GM23338 (cell line): ENCODE measurements at regions not wholly inside any gene's neighbourhood (a gene's known extent, or its start where the extent isn't known, plus 50 kb on each side); places are given as distances from the start of the nearest gene placed in this dataset.

ENCODE experiments used
- ATAC-seq: fragments of 200-7000 bp; cut with Tn5 transposase; 3 replicates; pipeline ENCODE4 v1.9.1; 2020
- DNase-seq: peaks from one replicate; pipeline ENCODE4 v3.0.0-alpha.2; 2015; ENCODE audit warnings: low spot score
- H2AFZ ChIP-seq: fragments of 200-600 bp; sonication (generic); 2 replicates; pipeline ENCODE4 v1.8.0; 2016; ENCODE audit warnings: antibody characterized with exemption, mild to moderate bottlenecking, moderate library complexity
- H3F3A ChIP-seq: fragments of 200-600 bp; sonication (generic); replicated peaks from 2 replicates; pipeline ENCODE4 v1.8.0; 2017; ENCODE audit warnings: antibody characterized with exemption, mixed run types, low read depth
- H3K27ac ChIP-seq: fragments of 200-600 bp; sonication (generic); 2 replicates; pipeline ENCODE4 v1.6.1; 2016; ENCODE audit warnings: low read depth
- H3K27me3 ChIP-seq: fragments of 200-600 bp; sonication (generic); 2 replicates; pipeline ENCODE4 v1.8.0; 2016; ENCODE audit warnings: mild to moderate bottlenecking, mixed run types, moderate library complexity; ENCODE audit not compliant: insufficient read depth
- H3K36me3 ChIP-seq: fragments of 200-600 bp; sonication (generic); 2 replicates; pipeline ENCODE4 v1.8.0; 2016; ENCODE audit warnings: mild to moderate bottlenecking; ENCODE audit not compliant: insufficient read depth
- H3K4me1 ChIP-seq: fragments of 200-600 bp; sonication (generic); 2 replicates; pipeline ENCODE4 v1.8.0; 2016; ENCODE audit warnings: mild to moderate bottlenecking, moderate library complexity; ENCODE audit not compliant: insufficient read depth
- H3K4me2 ChIP-seq: fragments of 200-600 bp; sonication (generic); 2 replicates; pipeline ENCODE4 v1.7.1; 2017; ENCODE audit warnings: mixed run types
- H3K4me3 ChIP-seq: fragments of 200-600 bp; sonication (generic); 2 replicates; pipeline ENCODE4 v1.6.1; 2016; ENCODE audit warnings: mixed run types
- H3K79me2 ChIP-seq: fragments of 200-600 bp; sonication (generic); replicated peaks from 2 replicates; pipeline ENCODE4 v1.8.0; 2017; ENCODE audit warnings: mild to moderate bottlenecking; ENCODE audit not compliant: insufficient read depth
- H3K9me2 ChIP-seq: fragments of 200-600 bp; sonication (generic); 2 replicates; pipeline ENCODE4 v1.8.0; 2017; ENCODE audit not compliant: insufficient read depth
- H4K20me1 ChIP-seq: fragments of 200-600 bp; sonication (generic); replicated peaks from 2 replicates; pipeline ENCODE4 v1.8.0; 2017; ENCODE audit warnings: mild to moderate bottlenecking; ENCODE audit not compliant: insufficient read depth
- H3K27ac Mint-ChIP-seq: 2 replicates; pipeline ENCODE4 v1.8.0; 2020; ENCODE audit warnings: inconsistent platforms, mild to moderate bottlenecking, moderate library complexity, mixed read lengths
- H3K27me3 Mint-ChIP-seq: 3 replicates; pipeline ENCODE4 v1.8.0; 2022; ENCODE audit warnings: low read depth, mild to moderate bottlenecking, moderate library complexity, mixed read lengths, inconsistent platforms; ENCODE audit not compliant: insufficient read depth, poor library complexity
- H3K36me3 Mint-ChIP-seq: 3 replicates; pipeline ENCODE4 v1.8.0; 2021; ENCODE audit warnings: low read depth, mild to moderate bottlenecking, inconsistent platforms, moderate library complexity, mixed read lengths
- H3K4me1 Mint-ChIP-seq: 3 replicates; pipeline ENCODE4 v1.8.0; 2020; ENCODE audit warnings: mild to moderate bottlenecking, inconsistent platforms, mixed read lengths
- H3K4me3 Mint-ChIP-seq: 3 replicates; pipeline ENCODE4 v1.8.0; 2021; ENCODE audit warnings: moderate library complexity, mild to moderate bottlenecking, inconsistent platforms, mixed read lengths
- H3K9me3 Mint-ChIP-seq: 3 replicates; pipeline ENCODE4 v1.8.0; 2020; ENCODE audit warnings: moderate library complexity, mild to moderate bottlenecking, inconsistent platforms, mixed read lengths
- CREB1 ChIP-seq: fragments of 250-450 bp; sonication (Bioruptor Pico); IDR thresholded peaks from 2 replicates; pipeline ENCODE4 v1.5.0; 2020; ENCODE audit warnings: low read depth, mild to moderate bottlenecking, moderate library complexity
- EZH2 ChIP-seq: fragments of 200-600 bp; sonication (generic); IDR thresholded peaks from one replicate; pipeline ENCODE4 v1.8.0; 2017; ENCODE audit warnings: antibody characterized with exemption, mild to moderate bottlenecking, low read depth; ENCODE audit not compliant: unreplicated experiment
- EZH2phosphoT487 ChIP-seq: fragments of 200-600 bp; sonication (generic); IDR thresholded peaks from one replicate; pipeline ENCODE4 v1.8.1; 2018; ENCODE audit warnings: antibody characterized with exemption; ENCODE audit not compliant: unreplicated experiment
- NANOG ChIP-seq: IDR thresholded peaks from 2 replicates; pipeline ENCODE4 v1.6.1; 2016; ENCODE audit warnings: antibody characterized with exemption, borderline replicate concordance
- POLR2AphosphoS5 ChIP-seq: IDR thresholded peaks from 2 replicates; pipeline ENCODE4 v1.6.1; 2016; ENCODE audit warnings: antibody characterized with exemption, low read depth
- REST ChIP-seq: IDR thresholded peaks from one replicate; pipeline ENCODE4 v1.6.1; 2018; ENCODE audit warnings: antibody characterized with exemption; ENCODE audit not compliant: unreplicated experiment
- STAT1 ChIP-seq: IDR thresholded peaks from one replicate; pipeline ENCODE4 v1.6.1; 2016; ENCODE audit warnings: antibody characterized with exemption; ENCODE audit not compliant: unreplicated experiment
- ZNF331 ChIP-seq: fragments of 250-450 bp; sonication (Bioruptor Pico); IDR thresholded peaks from 2 replicates; pipeline ENCODE4 v1.5.0; 2020; ENCODE audit warnings: low read depth, mild to moderate bottlenecking, moderate library complexity
- TF ChIP-seq, protein P1 (sequence below), 2 experiments: fragments of 200-600 bp in 1 of 2; sonication (generic) in 1 of 2; conservative IDR thresholded peaks; 2 replicates each; pipeline versions ENCODE4 v1.5.1 to v1.6.1; 2016 to 2017; ENCODE audit warnings: antibody characterized with exemption in 2 of 2, low read depth in 2 of 2, mild to moderate bottlenecking in 2 of 2, moderate library complexity in 1 of 2
- TF ChIP-seq, protein P2 (sequence below): fragments of 250-450 bp; sonication (Bioruptor Pico); IDR thresholded peaks from 2 replicates; pipeline ENCODE4 v1.5.0; 2020; ENCODE audit warnings: mild to moderate bottlenecking, moderate library complexity

DNA sequence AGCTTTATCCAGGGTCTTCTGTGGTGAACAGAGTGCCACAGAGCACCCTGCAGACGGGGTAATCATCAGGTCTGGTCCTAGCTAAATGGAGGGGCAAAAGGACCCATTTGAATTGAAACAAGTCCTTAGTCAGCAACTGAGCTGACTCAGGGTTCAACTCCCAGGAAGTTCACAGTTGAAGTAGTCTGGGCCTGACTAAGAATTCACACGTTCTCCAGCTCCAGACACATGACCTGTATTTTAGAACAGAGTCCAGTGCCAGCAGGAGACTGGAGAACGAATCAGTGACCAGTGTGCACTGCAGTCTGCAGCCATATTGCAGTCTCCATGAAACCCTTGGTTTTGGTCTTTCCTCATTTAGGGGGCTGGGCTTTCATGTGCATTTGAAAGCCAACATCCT, 85.2 kb downstream of the ELOVL4 start:
- no peak overlapping the region for H3K27ac Mint-ChIP-seq
- Histone ChIP-seq H3K4me3 (no peak overlapping the region), H3K4me1 (no peaks in the 10 kb centered on the region), H3K79me2 (no peaks in the 10 kb centered on the region), H2AFZ (peak overlapping the region; percentile 76; the same call in 1 of the 2 replicates), H3F3A (no peaks in the 10 kb centered on the region), H3K9me2 (no peaks in the 10 kb centered on the region), H3K36me3 (no peaks in the 10 kb centered on the region), H3K27ac (no peak overlapping the region), H3K4me2 (no peak overlapping the region), H4K20me1 (no peaks in the 10 kb centered on the region), H3K27me3 (no peaks in the 10 kb centered on the region)
- no peaks in the 10 kb centered on the region for H3K9me3 Mint-ChIP-seq
- no peaks in the 10 kb centered on the region; the same call in 2 of the 3 replicates for H3K4me1 Mint-ChIP-seq
- DNase-seq (no peak), ATAC-seq (no peak)
- no peak overlapping the region for H3K4me3 Mint-ChIP-seq
- H3K36me3 Mint-ChIP-seq = no peaks in the 10 kb centered on the region
- no peak for TF ChIP-seq POLR2AphosphoS5
- H3K27me3 Mint-ChIP-seq = peaks cover 1% of the 10 kb centered on the region

DNA sequence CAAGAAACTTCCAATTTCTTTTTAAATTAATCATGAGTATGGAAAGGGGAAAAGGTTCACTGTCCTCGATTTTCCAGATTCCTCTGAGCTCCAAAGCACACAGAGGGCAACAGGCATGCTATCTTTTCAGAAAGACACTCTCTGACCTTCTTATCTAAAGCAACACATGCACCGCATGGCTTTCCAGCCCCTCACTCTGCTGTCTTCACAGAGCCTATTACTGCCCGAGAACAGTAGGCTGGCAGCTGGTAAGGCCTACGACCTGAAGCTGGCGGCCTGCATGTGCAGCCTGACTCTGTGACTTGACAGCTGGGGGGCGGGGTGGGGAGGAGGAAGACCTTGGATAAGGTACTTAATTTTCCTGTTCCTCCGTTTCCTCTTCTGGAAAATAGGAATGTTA, 86.3 kb downstream of the ELOVL4 start:
- DNase-seq = no peak
- no peak overlapping the region for H3K27ac Mint-ChIP-seq
- Histone ChIP-seq H3F3A (no peaks in the 10 kb centered on the region), H3K27me3 (no peaks in the 10 kb centered on the region), H2AFZ (no peak overlapping the region), H4K20me1 (no peaks in the 10 kb centered on the region), H3K79me2 (no peaks in the 10 kb centered on the region), H3K27ac (no peak overlapping the region), H3K9me2 (no peaks in the 10 kb centered on the region), H3K36me3 (no peaks in the 10 kb centered on the region), H3K4me3 (no peak overlapping the region), H3K4me2 (no peak overlapping the region), H3K4me1 (no peaks in the 10 kb centered on the region)
- H3K4me1 Mint-ChIP-seq = no peaks in the 10 kb centered on the region
- H3K4me3 Mint-ChIP-seq = no peak overlapping the region
- peaks cover 1% of the 10 kb centered on the region for H3K27me3 Mint-ChIP-seq
- ATAC-seq = no peak
- no peaks in the 10 kb centered on the region for H3K36me3 Mint-ChIP-seq
- H3K9me3 Mint-ChIP-seq = no peaks in the 10 kb centered on the region
- no peak for TF ChIP-seq ZNF331 (CRISPR knock-in tag)
- no peak for TF ChIP-seq NANOG
- TF ChIP-seq, protein P1, sequence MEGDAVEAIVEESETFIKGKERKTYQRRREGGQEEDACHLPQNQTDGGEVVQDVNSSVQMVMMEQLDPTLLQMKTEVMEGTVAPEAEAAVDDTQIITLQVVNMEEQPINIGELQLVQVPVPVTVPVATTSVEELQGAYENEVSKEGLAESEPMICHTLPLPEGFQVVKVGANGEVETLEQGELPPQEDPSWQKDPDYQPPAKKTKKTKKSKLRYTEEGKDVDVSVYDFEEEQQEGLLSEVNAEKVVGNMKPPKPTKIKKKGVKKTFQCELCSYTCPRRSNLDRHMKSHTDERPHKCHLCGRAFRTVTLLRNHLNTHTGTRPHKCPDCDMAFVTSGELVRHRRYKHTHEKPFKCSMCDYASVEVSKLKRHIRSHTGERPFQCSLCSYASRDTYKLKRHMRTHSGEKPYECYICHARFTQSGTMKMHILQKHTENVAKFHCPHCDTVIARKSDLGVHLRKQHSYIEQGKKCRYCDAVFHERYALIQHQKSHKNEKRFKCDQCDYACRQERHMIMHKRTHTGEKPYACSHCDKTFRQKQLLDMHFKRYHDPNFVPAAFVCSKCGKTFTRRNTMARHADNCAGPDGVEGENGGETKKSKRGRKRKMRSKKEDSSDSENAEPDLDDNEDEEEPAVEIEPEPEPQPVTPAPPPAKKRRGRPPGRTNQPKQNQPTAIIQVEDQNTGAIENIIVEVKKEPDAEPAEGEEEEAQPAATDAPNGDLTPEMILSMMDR (conservative IDR thresholded peaks at IDR 0.05; ENCODE audit: low read depth in 2 of 2) = no peak
- TF ChIP-seq POLR2AphosphoS5 = no peak
- TF ChIP-seq STAT1 = no peak
- TF ChIP-seq CREB1 (CRISPR knock-in tag) = no peak
- no peak for TF ChIP-seq EZH2phosphoT487
- TF ChIP-seq REST = no peak
- no peak for TF ChIP-seq EZH2
- TF ChIP-seq, protein P2, sequence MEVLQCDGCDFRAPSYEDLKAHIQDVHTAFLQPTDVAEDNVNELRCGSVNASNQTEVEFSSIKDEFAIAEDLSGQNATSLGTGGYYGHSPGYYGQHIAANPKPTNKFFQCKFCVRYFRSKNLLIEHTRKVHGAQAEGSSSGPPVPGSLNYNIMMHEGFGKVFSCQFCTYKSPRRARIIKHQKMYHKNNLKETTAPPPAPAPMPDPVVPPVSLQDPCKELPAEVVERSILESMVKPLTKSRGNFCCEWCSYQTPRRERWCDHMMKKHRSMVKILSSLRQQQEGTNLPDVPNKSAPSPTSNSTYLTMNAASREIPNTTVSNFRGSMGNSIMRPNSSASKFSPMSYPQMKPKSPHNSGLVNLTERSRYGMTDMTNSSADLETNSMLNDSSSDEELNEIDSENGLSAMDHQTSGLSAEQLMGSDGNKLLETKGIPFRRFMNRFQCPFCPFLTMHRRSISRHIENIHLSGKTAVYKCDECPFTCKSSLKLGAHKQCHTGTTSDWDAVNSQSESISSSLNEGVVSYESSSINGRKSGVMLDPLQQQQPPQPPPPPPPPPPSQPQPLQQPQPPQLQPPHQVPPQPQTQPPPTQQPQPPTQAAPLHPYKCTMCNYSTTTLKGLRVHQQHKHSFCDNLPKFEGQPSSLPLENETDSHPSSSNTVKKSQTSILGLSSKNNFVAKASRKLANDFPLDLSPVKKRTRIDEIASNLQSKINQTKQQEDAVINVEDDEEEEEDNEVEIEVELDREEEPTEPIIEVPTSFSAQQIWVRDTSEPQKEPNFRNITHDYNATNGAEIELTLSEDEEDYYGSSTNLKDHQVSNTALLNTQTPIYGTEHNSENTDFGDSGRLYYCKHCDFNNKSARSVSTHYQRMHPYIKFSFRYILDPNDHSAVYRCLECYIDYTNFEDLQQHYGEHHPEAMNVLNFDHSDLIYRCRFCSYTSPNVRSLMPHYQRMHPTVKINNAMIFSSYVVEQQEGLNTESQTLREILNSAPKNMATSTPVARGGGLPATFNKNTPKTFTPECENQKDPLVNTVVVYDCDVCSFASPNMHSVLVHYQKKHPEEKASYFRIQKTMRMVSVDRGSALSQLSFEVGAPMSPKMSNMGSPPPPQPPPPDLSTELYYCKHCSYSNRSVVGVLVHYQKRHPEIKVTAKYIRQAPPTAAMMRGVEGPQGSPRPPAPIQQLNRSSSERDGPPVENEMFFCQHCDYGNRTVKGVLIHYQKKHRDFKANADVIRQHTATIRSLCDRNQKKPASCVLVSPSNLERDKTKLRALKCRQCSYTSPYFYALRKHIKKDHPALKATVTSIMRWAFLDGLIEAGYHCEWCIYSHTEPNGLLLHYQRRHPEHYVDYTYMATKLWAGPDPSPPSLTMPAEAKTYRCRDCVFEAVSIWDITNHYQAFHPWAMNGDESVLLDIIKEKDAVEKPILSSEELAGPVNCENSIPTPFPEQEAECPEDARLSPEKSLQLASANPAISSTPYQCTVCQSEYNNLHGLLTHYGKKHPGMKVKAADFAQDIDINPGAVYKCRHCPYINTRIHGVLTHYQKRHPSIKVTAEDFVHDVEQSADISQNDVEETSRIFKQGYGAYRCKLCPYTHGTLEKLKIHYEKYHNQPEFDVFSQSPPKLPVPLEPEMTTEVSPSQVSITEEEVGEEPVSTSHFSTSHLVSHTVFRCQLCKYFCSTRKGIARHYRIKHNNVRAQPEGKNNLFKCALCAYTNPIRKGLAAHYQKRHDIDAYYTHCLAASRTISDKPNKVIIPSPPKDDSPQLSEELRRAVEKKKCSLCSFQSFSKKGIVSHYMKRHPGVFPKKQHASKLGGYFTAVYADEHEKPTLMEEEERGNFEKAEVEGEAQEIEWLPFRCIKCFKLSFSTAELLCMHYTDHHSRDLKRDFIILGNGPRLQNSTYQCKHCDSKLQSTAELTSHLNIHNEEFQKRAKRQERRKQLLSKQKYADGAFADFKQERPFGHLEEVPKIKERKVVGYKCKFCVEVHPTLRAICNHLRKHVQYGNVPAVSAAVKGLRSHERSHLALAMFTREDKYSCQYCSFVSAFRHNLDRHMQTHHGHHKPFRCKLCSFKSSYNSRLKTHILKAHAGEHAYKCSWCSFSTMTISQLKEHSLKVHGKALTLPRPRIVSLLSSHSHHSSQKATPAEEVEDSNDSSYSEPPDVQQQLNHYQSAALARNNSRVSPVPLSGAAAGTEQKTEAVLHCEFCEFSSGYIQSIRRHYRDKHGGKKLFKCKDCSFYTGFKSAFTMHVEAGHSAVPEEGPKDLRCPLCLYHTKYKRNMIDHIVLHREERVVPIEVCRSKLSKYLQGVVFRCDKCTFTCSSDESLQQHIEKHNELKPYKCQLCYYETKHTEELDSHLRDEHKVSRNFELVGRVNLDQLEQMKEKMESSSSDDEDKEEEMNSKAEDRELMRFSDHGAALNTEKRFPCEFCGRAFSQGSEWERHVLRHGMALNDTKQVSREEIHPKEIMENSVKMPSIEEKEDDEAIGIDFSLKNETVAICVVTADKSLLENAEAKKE (CRISPR knock-in tag) = no peak
